Choroid plexus epithelial cell (primary cell): ENCODE measurements at regions not wholly inside any gene's neighbourhood (a gene's known extent, or its start where the extent isn't known, plus 50 kb on each side); places are given as distances from the start of the nearest gene placed in this dataset.
"Not testable (repeated sequence)": the region's sequence is repeated elsewhere in the genome, so short reads cannot be mapped to it uniquely, and the experiment has no call there.

Source experiments
- DNase-seq: peaks from one replicate; pipeline ENCODE4 v3.0.0-alpha.2; 2010; ENCODE audit warnings: low read depth
- H3K4me3 ChIP-seq: 2 replicates; pipeline ENCODE4 v1.5.1; 2011; ENCODE audit warnings: low read depth, mild to moderate bottlenecking, control low read depth, low read length, moderate library complexity
- CTCF ChIP-seq: conservative IDR thresholded peaks from 2 replicates; pipeline ENCODE4 v1.5.1; 2011; ENCODE audit warnings: low read depth, mild to moderate bottlenecking, control low read depth, inconsistent platforms, low read length, moderate library complexity

DNA sequence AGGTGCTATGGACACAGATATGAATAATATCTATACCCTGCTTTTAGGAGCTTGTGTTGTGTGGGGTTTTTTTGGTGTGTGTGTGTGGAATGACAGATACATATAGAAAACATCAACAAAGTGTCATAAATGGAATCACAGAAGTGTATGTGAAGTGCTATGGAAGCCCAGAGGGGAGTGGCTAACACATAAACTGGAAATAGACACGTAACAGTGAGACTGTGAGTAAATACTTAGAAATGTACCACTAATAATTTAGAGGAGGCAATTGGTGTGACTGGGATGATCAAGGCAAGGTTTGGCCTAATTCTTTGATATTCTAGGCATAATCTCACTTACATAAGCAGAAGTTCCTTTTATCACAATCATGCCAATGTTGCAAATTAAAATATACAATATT, 169.3 kb upstream of the TENM4 start:
- no peak for DNase-seq
- H3K4me3 ChIP-seq: no peak overlapping the region
- TF ChIP-seq CTCF: no peak

DNA sequence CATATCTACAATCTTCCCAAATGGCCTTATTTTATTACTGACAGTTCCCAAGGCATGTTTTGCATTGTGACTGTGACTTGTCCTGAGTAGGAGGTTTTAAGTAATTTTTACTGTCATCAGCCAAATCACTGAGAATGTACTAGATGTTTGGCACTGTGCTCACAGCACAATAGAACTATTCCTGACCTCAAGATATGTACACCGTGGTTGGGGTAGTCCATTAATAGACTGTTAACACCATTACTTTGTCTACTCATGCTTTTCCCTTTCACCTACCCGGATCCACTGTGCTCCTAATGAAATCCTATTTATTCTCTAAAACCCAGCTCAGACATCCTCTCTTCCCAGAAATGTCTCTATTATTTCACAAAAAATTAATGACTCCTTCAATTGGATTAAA, 168.7 kb upstream of the TENM4 start:
- DNase-seq: no peak
- H3K4me3 ChIP-seq: no peak overlapping the region
- no peak for TF ChIP-seq CTCF

GRCh38 chr11:79606461-79606860, 165.6 kb upstream of the TENM4 start:
- not testable (repeated sequence) for DNase-seq, H3K4me3 ChIP-seq

GRCh38 chr11:79600711-79601110, 159.9 kb upstream of the TENM4 start:
- no peak for TF ChIP-seq CTCF
- DNase-seq: no peak
- H3K4me3 ChIP-seq: no peak overlapping the region

GRCh38 chr11:79594834-79595233, 154.0 kb upstream of the TENM4 start:
- TF ChIP-seq CTCF: no peak
- H3K4me3 ChIP-seq: no peak overlapping the region
- no peak for DNase-seq

DNA sequence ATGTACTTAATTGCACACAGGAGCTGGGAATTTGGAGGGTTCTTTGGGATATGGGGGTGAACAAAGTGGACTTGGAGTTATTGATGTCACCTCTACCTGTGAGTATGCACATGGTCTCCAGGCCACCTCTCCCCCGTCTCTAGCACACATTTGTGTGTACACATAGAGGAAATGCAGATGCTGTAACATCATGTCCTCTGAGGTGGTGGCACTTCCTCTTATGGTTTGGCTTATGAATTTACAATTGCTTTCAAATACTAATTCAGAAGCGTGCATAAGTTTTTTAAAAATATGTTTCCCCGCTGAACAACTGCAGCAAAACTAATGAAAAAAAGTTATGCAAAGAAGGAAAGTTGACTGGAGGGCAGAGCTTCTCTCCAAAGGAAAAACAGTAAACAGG, 152.0 kb upstream of the TENM4 start:
- no peak overlapping the region for H3K4me3 ChIP-seq
- TF ChIP-seq CTCF: no peak
- no peak for DNase-seq

DNA sequence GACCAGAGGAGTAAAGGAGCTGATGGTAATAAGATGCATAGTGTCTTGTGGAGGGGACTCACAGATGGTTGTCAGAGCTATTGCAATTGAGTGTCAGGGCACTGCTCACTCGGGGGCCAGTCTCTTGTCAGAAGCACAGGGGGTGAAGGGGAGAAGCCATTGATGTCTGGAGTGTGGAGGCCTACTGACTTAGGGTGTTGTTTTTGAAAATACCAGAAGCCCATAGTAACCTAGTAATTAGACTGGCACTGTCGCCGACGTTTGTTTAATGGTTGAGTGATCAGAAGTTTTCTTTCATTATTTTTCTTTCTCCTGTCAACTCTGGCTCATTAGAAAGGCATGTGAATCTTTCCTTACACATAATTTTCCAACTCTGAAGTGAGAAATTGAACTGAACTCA, 151.6 kb upstream of the TENM4 start:
- no peak for DNase-seq
- no peak for TF ChIP-seq CTCF
- no peak overlapping the region for H3K4me3 ChIP-seq

DNA sequence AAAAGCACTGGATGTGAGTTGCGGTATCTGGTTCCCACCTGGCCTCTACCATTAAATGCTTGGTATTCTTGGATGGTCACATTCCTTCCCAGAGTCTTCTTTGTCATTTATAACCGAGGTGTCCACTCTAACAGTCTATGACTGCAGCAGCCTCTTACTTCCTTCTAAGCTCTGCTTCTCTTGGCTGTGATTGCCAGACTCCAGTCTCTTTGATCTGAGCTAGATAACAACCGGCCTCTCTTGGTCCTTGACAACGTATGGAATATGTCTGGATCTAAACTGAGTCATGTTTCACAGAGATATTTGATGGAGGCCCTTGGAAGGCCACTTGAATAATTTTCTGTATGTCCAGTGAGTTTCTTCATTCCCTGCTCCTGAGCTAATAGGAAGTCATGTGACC, 141.6 kb upstream of the TENM4 start:
- no peak overlapping the region for H3K4me3 ChIP-seq
- no peak for TF ChIP-seq CTCF
- DNase-seq: no peak
